ENCODE measurements at regions not wholly inside any gene's neighbourhood (a gene's known extent, or its start where the extent isn't known, plus 50 kb on each side); places are given as distances from the start of the nearest gene placed in this dataset.

GRCh38 chr5:101678481-101679193 lies 617.4 kb downstream of the SLCO4C1 start:
- no peaks in the 10 kb centered on the region for H3K36me3 ChIP-seq (ENCODE audit: control insufficient read depth, low read depth, low read length)
- no peaks in the 10 kb centered on the region for H3K27me3 ChIP-seq (ENCODE audit: control insufficient read depth, insufficient read depth, low read length)
- H3K4me3 ChIP-seq (ENCODE audit: low read length), result no peak overlapping the region
- no peak overlapping the region for H3K27ac ChIP-seq (ENCODE audit: low read length)
- peaks cover 8% of the 10 kb centered on the region for H3K4me1 ChIP-seq (ENCODE audit: control insufficient read depth, low read depth, low read length)
- H3K9ac ChIP-seq (ENCODE audit: low read length), result no peak overlapping the region
- H3K9me3 ChIP-seq (ENCODE audit: control insufficient read depth, low read depth, low read length), result no peaks in the 10 kb centered on the region

- peaks cover 8% of the 10 kb centered on the region for H3K4me1 ChIP-seq (ENCODE audit: control insufficient read depth, low read depth, low read length)
- no peak overlapping the region for H3K9ac ChIP-seq (ENCODE audit: low read length)
- no peaks in the 10 kb centered on the region for H3K36me3 ChIP-seq (ENCODE audit: control insufficient read depth, low read depth, low read length)
- no peaks in the 10 kb centered on the region for H3K27me3 ChIP-seq (ENCODE audit: control insufficient read depth, insufficient read depth, low read length)
- H3K4me3 ChIP-seq (ENCODE audit: low read length), result no peak overlapping the region
- no peak overlapping the region for H3K27ac ChIP-seq (ENCODE audit: low read length)
- H3K9me3 ChIP-seq (ENCODE audit: control insufficient read depth, low read depth, low read length), result no peaks in the 10 kb centered on the region
These were observed 618.1 kb downstream of the SLCO4C1 start for GRCh38 chr5:101677961-101678360.

- no peak overlapping the region for H3K4me3 ChIP-seq (ENCODE audit: low read length)
- H3K4me1 ChIP-seq (ENCODE audit: control insufficient read depth, low read depth, low read length), result peaks cover 8% of the 10 kb centered on the region
- no peaks in the 10 kb centered on the region for H3K9me3 ChIP-seq (ENCODE audit: control insufficient read depth, low read depth, low read length)
- no peaks in the 10 kb centered on the region for H3K27me3 ChIP-seq (ENCODE audit: control insufficient read depth, insufficient read depth, low read length)
- H3K36me3 ChIP-seq (ENCODE audit: control insufficient read depth, low read depth, low read length), result no peaks in the 10 kb centered on the region
- H3K27ac ChIP-seq (ENCODE audit: low read length), result no peak overlapping the region
- H3K9ac ChIP-seq (ENCODE audit: low read length), result no peak overlapping the region
These were observed 619.4 kb downstream of the SLCO4C1 start for GRCh38 chr5:101676646-101677045.

- H3K4me1 ChIP-seq (ENCODE audit: control insufficient read depth, low read depth, low read length), result peaks cover 8% of the 10 kb centered on the region
- H3K9me3 ChIP-seq (ENCODE audit: control insufficient read depth, low read depth, low read length), result no peaks in the 10 kb centered on the region
These were observed 620.4 kb downstream of the SLCO4C1 start for GRCh38 chr5:101675510-101676219.

DNA sequence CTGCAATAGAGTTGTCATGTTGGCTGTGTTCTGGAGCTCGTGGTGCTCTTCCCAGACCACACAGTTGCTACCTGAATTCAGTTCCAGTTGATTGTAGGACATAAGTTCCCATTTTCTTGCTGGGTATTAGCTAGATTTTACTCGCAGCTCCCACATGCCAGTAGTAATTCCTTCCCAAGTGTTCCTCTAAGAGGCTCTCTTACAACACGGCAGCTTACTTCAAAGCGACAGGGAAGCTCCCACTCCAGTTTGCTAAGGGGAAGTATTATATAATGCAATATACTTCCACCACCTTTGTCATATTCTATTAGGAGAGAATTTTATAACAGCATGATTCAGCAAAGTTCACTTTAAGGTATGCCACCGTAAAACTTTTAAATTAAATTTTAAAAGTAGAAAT lies 623.0 kb downstream of the SLCO4C1 start:
- H3K4me3 ChIP-seq (ENCODE audit: low read length), result no peak overlapping the region
- no peaks in the 10 kb centered on the region for H3K36me3 ChIP-seq (ENCODE audit: control insufficient read depth, low read depth, low read length)
- no peak overlapping the region for H3K9ac ChIP-seq (ENCODE audit: low read length)
- no peaks in the 10 kb centered on the region for H3K9me3 ChIP-seq (ENCODE audit: control insufficient read depth, low read depth, low read length)
- no peak overlapping the region for H3K27ac ChIP-seq (ENCODE audit: low read length)
- H3K27me3 ChIP-seq (ENCODE audit: control insufficient read depth, insufficient read depth, low read length), result no peaks in the 10 kb centered on the region
- peaks cover 4% of the 10 kb centered on the region for H3K4me1 ChIP-seq (ENCODE audit: control insufficient read depth, low read depth, low read length)

More at GRCh38 chr5:101675510-101676219, 620.4 kb downstream of the SLCO4C1 start:
- H3K36me3 ChIP-seq (ENCODE audit: control insufficient read depth, low read depth, low read length), result no peaks in the 10 kb centered on the region
- H3K9ac ChIP-seq (ENCODE audit: low read length), result no peak overlapping the region
- H3K4me3 ChIP-seq (ENCODE audit: low read length), result no peak overlapping the region
- H3K27ac ChIP-seq (ENCODE audit: low read length), result no peak overlapping the region
- H3K27me3 ChIP-seq (ENCODE audit: control insufficient read depth, insufficient read depth, low read length), result no peaks in the 10 kb centered on the region

- H3K27ac ChIP-seq (ENCODE audit: low read length), result no peak overlapping the region
- no peaks in the 10 kb centered on the region for H3K4me1 ChIP-seq (ENCODE audit: control insufficient read depth, low read depth, low read length)
- H3K9ac ChIP-seq (ENCODE audit: low read length), result no peak overlapping the region
These were observed 631.9 kb downstream of the SLCO4C1 start for GRCh38 chr5:101664071-101664791.

DNA sequence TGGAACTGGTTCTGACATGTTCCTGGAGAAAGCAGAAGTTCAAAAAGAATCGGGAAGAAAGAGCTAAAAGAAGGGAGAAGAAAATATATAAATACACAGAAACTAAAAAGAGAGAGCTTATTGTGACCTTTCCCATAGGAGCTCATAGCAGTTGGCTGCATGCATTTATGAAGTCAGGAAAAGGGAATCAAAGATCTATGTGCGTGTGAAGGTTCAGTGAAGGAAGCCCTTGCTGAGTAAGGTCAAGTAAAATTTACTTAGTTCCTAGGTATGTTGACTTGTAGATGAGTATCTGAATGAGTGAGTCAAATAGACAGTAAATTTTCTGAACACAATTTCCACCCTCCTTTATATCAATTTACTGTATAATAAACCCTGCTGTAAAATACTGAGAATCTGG lies 632.5 kb downstream of the SLCO4C1 start:
- H3K9me3 ChIP-seq (ENCODE audit: control insufficient read depth, low read depth, low read length), result no peaks in the 10 kb centered on the region
- H3K4me3 ChIP-seq (ENCODE audit: low read length), result no peak overlapping the region
- no peak overlapping the region for H3K27ac ChIP-seq (ENCODE audit: low read length)
- H3K9ac ChIP-seq (ENCODE audit: low read length), result no peak overlapping the region
- H3K36me3 ChIP-seq (ENCODE audit: control insufficient read depth, low read depth, low read length), result no peaks in the 10 kb centered on the region
- no peaks in the 10 kb centered on the region for H3K4me1 ChIP-seq (ENCODE audit: control insufficient read depth, low read depth, low read length)
- H3K27me3 ChIP-seq (ENCODE audit: control insufficient read depth, insufficient read depth, low read length), result no peaks in the 10 kb centered on the region

More at GRCh38 chr5:101664071-101664791, 631.9 kb downstream of the SLCO4C1 start:
- Histone ChIP-seq H3K27me3 (ENCODE audit: control insufficient read depth, insufficient read depth, low read length) (no peaks in the 10 kb centered on the region), H3K4me3 (ENCODE audit: low read length) (no peak overlapping the region), H3K9me3 (ENCODE audit: control insufficient read depth, low read depth, low read length) (no peaks in the 10 kb centered on the region), H3K36me3 (ENCODE audit: control insufficient read depth, low read depth, low read length) (no peaks in the 10 kb centered on the region)

DNA sequence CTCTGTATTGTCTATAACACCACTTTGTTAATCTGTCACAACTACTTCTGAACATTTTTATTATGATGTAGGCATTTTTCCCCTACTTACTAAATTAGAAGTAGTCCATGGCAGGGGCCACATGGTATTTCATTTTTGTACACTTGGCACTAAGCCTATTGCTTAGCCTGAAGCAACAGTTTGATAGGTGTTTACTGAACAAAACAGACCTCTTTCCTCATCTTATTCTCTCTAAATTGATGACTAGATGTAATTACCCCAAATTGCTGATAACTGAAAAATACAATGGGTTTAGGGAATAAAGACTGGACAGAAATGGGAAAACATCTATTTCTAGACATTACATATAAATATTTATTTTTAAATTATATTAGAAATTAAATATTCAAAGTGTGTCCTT lies 633.8 kb downstream of the SLCO4C1 start:
- no peak overlapping the region for H3K4me3 ChIP-seq (ENCODE audit: low read length)
- H3K27ac ChIP-seq (ENCODE audit: low read length), result no peak overlapping the region
- H3K27me3 ChIP-seq (ENCODE audit: control insufficient read depth, insufficient read depth, low read length), result no peaks in the 10 kb centered on the region
- no peaks in the 10 kb centered on the region for H3K36me3 ChIP-seq (ENCODE audit: control insufficient read depth, low read depth, low read length)
- no peaks in the 10 kb centered on the region for H3K4me1 ChIP-seq (ENCODE audit: control insufficient read depth, low read depth, low read length)
- no peaks in the 10 kb centered on the region for H3K9me3 ChIP-seq (ENCODE audit: control insufficient read depth, low read depth, low read length)
- H3K9ac ChIP-seq (ENCODE audit: low read length), result no peak overlapping the region

GRCh38 chr5:101658433-101658832 lies 637.7 kb downstream of the SLCO4C1 start:
- no peaks in the 10 kb centered on the region for H3K4me1 ChIP-seq (ENCODE audit: control insufficient read depth, low read depth, low read length)
- H3K27me3 ChIP-seq (ENCODE audit: control insufficient read depth, insufficient read depth, low read length), result no peaks in the 10 kb centered on the region
- H3K9ac ChIP-seq (ENCODE audit: low read length), result no peak overlapping the region
- no peak overlapping the region for H3K27ac ChIP-seq (ENCODE audit: low read length)
- no peaks in the 10 kb centered on the region for H3K9me3 ChIP-seq (ENCODE audit: control insufficient read depth, low read depth, low read length)
- H3K4me3 ChIP-seq (ENCODE audit: low read length), result no peak overlapping the region
- no peaks in the 10 kb centered on the region for H3K36me3 ChIP-seq (ENCODE audit: control insufficient read depth, low read depth, low read length)

GRCh38 chr5:101653996-101654395 lies 642.1 kb downstream of the SLCO4C1 start:
- no peaks in the 10 kb centered on the region for H3K27me3 ChIP-seq (ENCODE audit: control insufficient read depth, insufficient read depth, low read length)
- H3K9me3 ChIP-seq (ENCODE audit: control insufficient read depth, low read depth, low read length), result no peaks in the 10 kb centered on the region
- H3K4me1 ChIP-seq (ENCODE audit: control insufficient read depth, low read depth, low read length), result no peaks in the 10 kb centered on the region
- H3K9ac ChIP-seq (ENCODE audit: low read length), result no peak overlapping the region
- no peaks in the 10 kb centered on the region for H3K36me3 ChIP-seq (ENCODE audit: control insufficient read depth, low read depth, low read length)
- no peak overlapping the region for H3K27ac ChIP-seq (ENCODE audit: low read length)
- no peak overlapping the region for H3K4me3 ChIP-seq (ENCODE audit: low read length)

DNA sequence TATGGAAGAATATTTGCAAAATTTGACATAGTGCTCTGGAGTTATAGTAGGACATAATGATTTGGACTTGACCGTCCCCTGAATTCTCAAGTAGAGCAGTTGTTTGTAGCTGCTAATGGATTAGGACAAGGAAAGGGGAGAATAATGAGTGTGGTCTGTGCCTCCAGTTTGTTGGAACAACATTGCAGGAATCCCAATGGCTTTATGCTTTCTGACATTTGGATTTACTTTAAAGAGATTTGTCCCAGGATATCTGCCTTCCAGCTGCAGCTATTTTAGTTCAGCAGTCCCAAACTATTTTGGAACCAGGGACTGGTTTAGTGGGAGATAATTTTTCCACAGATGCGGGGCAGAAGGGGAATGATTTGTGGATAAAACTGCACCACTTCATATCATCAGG lies 648.2 kb downstream of the SLCO4C1 start:
- H3K36me3 ChIP-seq (ENCODE audit: control insufficient read depth, low read depth, low read length), result no peaks in the 10 kb centered on the region

More for the DNA sequence above, 648.2 kb downstream of the SLCO4C1 start:
- Histone ChIP-seq H3K27me3 (ENCODE audit: control insufficient read depth, insufficient read depth, low read length) (no peaks in the 10 kb centered on the region), H3K4me3 (ENCODE audit: low read length) (no peak overlapping the region), H3K4me1 (ENCODE audit: control insufficient read depth, low read depth, low read length) (no peaks in the 10 kb centered on the region), H3K9me3 (ENCODE audit: control insufficient read depth, low read depth, low read length) (no peaks in the 10 kb centered on the region), H3K27ac (ENCODE audit: low read length) (no peak overlapping the region), H3K9ac (ENCODE audit: low read length) (no peak overlapping the region)

Measured in iPS-18a (cell line).